MM.1S (cell line): ENCODE measurements at regions not wholly inside any gene's neighbourhood (a gene's known extent, or its start where the extent isn't known, plus 50 kb on each side); places are given as distances from the start of the nearest gene placed in this dataset.
"Not testable (repeated sequence)": the region's sequence is repeated elsewhere in the genome, so short reads cannot be mapped to it uniquely, and the experiment has no call there.

ENCODE experiments used
- DNase-seq: peaks from one replicate; pipeline ENCODE4 v3.0.0-alpha.2; 2015
- H2AFZ ChIP-seq: fragments of 300-600 bp; sonication (generic); 2 replicates; pipeline ENCODE4 v1.6.0; 2016; ENCODE audit warnings: antibody characterized with exemption, low read length
- H3F3A ChIP-seq: fragments of 300-600 bp; sonication (generic); 2 replicates; pipeline ENCODE4 v1.6.1; 2016; ENCODE audit warnings: mild to moderate bottlenecking, antibody characterized with exemption, low read length, moderate library complexity, mixed read lengths; ENCODE audit not compliant: insufficient read depth
- H3K27ac ChIP-seq: fragments of 300-600 bp; sonication (generic); 2 replicates; pipeline ENCODE4 v1.5.1; 2016; ENCODE audit warnings: mild to moderate bottlenecking, low read length
- H3K27me3 ChIP-seq: fragments of 300-600 bp; sonication (generic); replicated peaks from 2 replicates; pipeline ENCODE4 v1.6.0; 2016; ENCODE audit warnings: low read length; ENCODE audit not compliant: insufficient read depth
- H3K36me3 ChIP-seq: fragments of 300-600 bp; sonication (generic); replicated peaks from 2 replicates; pipeline ENCODE4 v1.6.1; 2016; ENCODE audit warnings: mild to moderate bottlenecking, low read length, mixed read lengths; ENCODE audit not compliant: insufficient read depth
- H3K4me1 ChIP-seq: fragments of 300-600 bp; sonication (generic); 2 replicates; pipeline ENCODE4 v1.6.1; 2016; ENCODE audit warnings: low read length, mixed read lengths
- H3K4me2 ChIP-seq: fragments of 300-600 bp; sonication (generic); 2 replicates; pipeline ENCODE4 v1.6.0; 2016; ENCODE audit warnings: low read depth, low read length
- H3K4me3 ChIP-seq: fragments of 300-600 bp; sonication (generic); 2 replicates; pipeline ENCODE4 v1.5.1; 2016; ENCODE audit warnings: low read length, mixed read lengths
- H3K79me2 ChIP-seq: fragments of 300-600 bp; sonication (generic); 2 replicates; pipeline ENCODE4 v1.6.1; 2016; ENCODE audit warnings: mixed run types, low read length, mixed read lengths
- H3K9ac ChIP-seq: fragments of 300-600 bp; sonication (generic); 2 replicates; pipeline ENCODE4 v1.6.1; 2016; ENCODE audit warnings: low read length, mixed read lengths
- H3K9me2 ChIP-seq: fragments of 300-600 bp; sonication (generic); replicated peaks from 2 replicates; pipeline ENCODE4 v1.6.1; 2016; ENCODE audit warnings: mild to moderate bottlenecking, low read length, mixed read lengths; ENCODE audit not compliant: insufficient read depth
- H3K9me3 ChIP-seq: fragments of 300-600 bp; sonication (generic); replicated peaks from 2 replicates; pipeline ENCODE4 v1.6.1; 2016; ENCODE audit warnings: mild to moderate bottlenecking, low read length, mixed read lengths; ENCODE audit not compliant: insufficient read depth
- H4K20me1 ChIP-seq: fragments of 300-600 bp; sonication (generic); 2 replicates; pipeline ENCODE4 v1.6.1; 2016; ENCODE audit warnings: mild to moderate bottlenecking, low read length, moderate library complexity, mixed read lengths; ENCODE audit not compliant: insufficient read depth
- CTCF ChIP-seq: fragments of 300-600 bp; sonication (generic); IDR thresholded peaks from 2 replicates; pipeline ENCODE4 v1.5.1; 2016; ENCODE audit warnings: antibody characterized with exemption, low read length, mixed read lengths
- EZH2 ChIP-seq: fragments of 300-600 bp; sonication (generic); optimal IDR thresholded peaks from 2 replicates; pipeline ENCODE3; 2017; ENCODE audit warnings: low read depth, mild to moderate bottlenecking, antibody characterized with exemption, low read length, mixed read lengths
- EZH2phosphoT487 ChIP-seq: fragments of 300-600 bp; sonication (generic); IDR thresholded peaks from 2 replicates; pipeline ENCODE4 v1.6.1; 2018; ENCODE audit warnings: antibody characterized with exemption, low read length

- DNase-seq: no peak
- no peak overlapping the region for H3K9ac ChIP-seq
- H3K79me2 ChIP-seq: no peaks in the 10 kb centered on the region
- no peak overlapping the region for H3K4me3 ChIP-seq
- H3K4me2 ChIP-seq: no peak overlapping the region
- H3K27ac ChIP-seq: no peak overlapping the region
- TF ChIP-seq EZH2: no peak
- no peak for TF ChIP-seq CTCF
- no peak for TF ChIP-seq EZH2phosphoT487
- no peaks in the 10 kb centered on the region for H3K9me2 ChIP-seq
- no peaks in the 10 kb centered on the region for H3K36me3 ChIP-seq
- no peaks in the 10 kb centered on the region for H3F3A ChIP-seq
- H3K4me1 ChIP-seq: no peaks in the 10 kb centered on the region
- no peaks in the 10 kb centered on the region for H4K20me1 ChIP-seq
- H3K27me3 ChIP-seq: no peaks in the 10 kb centered on the region
- no peak overlapping the region for H2AFZ ChIP-seq
- H3K9me3 ChIP-seq: no peaks in the 10 kb centered on the region
Measured at GRCh38 chr18:40152859-40153258, 1802.2 kb upstream of the PIK3C3 start.

- Histone ChIP-seq H3K9me3 (no peaks in the 10 kb centered on the region), H3K27ac (no peak overlapping the region), H3K27me3 (no peaks in the 10 kb centered on the region), H3K4me3 (no peak overlapping the region), H3F3A (no peaks in the 10 kb centered on the region), H3K4me1 (no peaks in the 10 kb centered on the region), H3K36me3 (no peaks in the 10 kb centered on the region), H2AFZ (no peak overlapping the region), H3K9ac (no peak overlapping the region), H3K9me2 (no peaks in the 10 kb centered on the region), H4K20me1 (no peaks in the 10 kb centered on the region), H3K4me2 (no peak overlapping the region), H3K79me2 (no peaks in the 10 kb centered on the region)
- TF ChIP-seq EZH2phosphoT487 (no peak), EZH2 (no peak), CTCF (no peak)
- no peak for DNase-seq
Measured at GRCh38 chr18:40148960-40149359, 1806.1 kb upstream of the PIK3C3 start.

GRCh38 chr18:40133253-40133652 lies 1821.8 kb upstream of the PIK3C3 start:
- no peaks in the 10 kb centered on the region for H3K36me3 ChIP-seq
- no peaks in the 10 kb centered on the region for H3K27me3 ChIP-seq
- H2AFZ ChIP-seq: no peak overlapping the region
- H3F3A ChIP-seq: no peaks in the 10 kb centered on the region
- H3K4me1 ChIP-seq: no peaks in the 10 kb centered on the region
- H3K4me3 ChIP-seq: no peak overlapping the region
- no peak overlapping the region for H3K9ac ChIP-seq
- H3K9me3 ChIP-seq: no peaks in the 10 kb centered on the region
- no peak for DNase-seq
- H3K9me2 ChIP-seq: no peaks in the 10 kb centered on the region
- H3K4me2 ChIP-seq: no peak overlapping the region
- TF ChIP-seq EZH2 (no peak), EZH2phosphoT487 (no peak), CTCF (no peak)
- H3K79me2 ChIP-seq: no peaks in the 10 kb centered on the region
- H4K20me1 ChIP-seq: no peaks in the 10 kb centered on the region
- H3K27ac ChIP-seq: no peak overlapping the region

GRCh38 chr18:40132438-40132837 lies 1822.6 kb upstream of the PIK3C3 start:
- not testable (repeated sequence) for H3K4me3 ChIP-seq, H2AFZ ChIP-seq, H3K9me3 ChIP-seq, H3K9ac ChIP-seq, H3K9me2 ChIP-seq, H4K20me1 ChIP-seq, H3F3A ChIP-seq, H3K4me1 ChIP-seq, H3K27me3 ChIP-seq, H3K36me3 ChIP-seq, DNase-seq, H3K79me2 ChIP-seq, H3K4me2 ChIP-seq, H3K27ac ChIP-seq
